SU-DHL-6 (cell line): ENCODE measurements at regions not wholly inside any gene's neighbourhood (a gene's known extent, or its start where the extent isn't known, plus 50 kb on each side); places are given as distances from the start of the nearest gene placed in this dataset.

Source experiments
- EZH2phosphoT487 ChIP-seq: fragments of 200-600 bp; sonication (generic), shearing (Covaris generic); conservative IDR thresholded peaks from 2 replicates; pipeline ENCODE4 v1.6.1; 2018; ENCODE audit warnings: mild to moderate bottlenecking, antibody characterized with exemption, low read length, moderate library complexity, mixed read lengths
- TF ChIP-seq, protein P1 (sequence below): fragments of 200-600 bp; sonication (generic); IDR thresholded peaks from one replicate; pipeline ENCODE4 v1.5.1; 2017; ENCODE audit warnings: antibody characterized with exemption, mild to moderate bottlenecking, low read length, moderate library complexity; ENCODE audit not compliant: insufficient read depth, poor library complexity, severe bottlenecking

- TF ChIP-seq, protein P1, sequence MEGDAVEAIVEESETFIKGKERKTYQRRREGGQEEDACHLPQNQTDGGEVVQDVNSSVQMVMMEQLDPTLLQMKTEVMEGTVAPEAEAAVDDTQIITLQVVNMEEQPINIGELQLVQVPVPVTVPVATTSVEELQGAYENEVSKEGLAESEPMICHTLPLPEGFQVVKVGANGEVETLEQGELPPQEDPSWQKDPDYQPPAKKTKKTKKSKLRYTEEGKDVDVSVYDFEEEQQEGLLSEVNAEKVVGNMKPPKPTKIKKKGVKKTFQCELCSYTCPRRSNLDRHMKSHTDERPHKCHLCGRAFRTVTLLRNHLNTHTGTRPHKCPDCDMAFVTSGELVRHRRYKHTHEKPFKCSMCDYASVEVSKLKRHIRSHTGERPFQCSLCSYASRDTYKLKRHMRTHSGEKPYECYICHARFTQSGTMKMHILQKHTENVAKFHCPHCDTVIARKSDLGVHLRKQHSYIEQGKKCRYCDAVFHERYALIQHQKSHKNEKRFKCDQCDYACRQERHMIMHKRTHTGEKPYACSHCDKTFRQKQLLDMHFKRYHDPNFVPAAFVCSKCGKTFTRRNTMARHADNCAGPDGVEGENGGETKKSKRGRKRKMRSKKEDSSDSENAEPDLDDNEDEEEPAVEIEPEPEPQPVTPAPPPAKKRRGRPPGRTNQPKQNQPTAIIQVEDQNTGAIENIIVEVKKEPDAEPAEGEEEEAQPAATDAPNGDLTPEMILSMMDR = no peak
- no peak for TF ChIP-seq EZH2phosphoT487
These were observed 439.0 kb upstream of the PTGER4 start for GRCh38 chr5:40240671-40241070.
